ENCODE measurements at regions not wholly inside any gene's neighbourhood (a gene's known extent, or its start where the extent isn't known, plus 50 kb on each side); places are given as distances from the start of the nearest gene placed in this dataset.

- TF ChIP-seq CTCF (IDR thresholded peaks at IDR 0.05) (no peak), EZH2 (IDR thresholded peaks at IDR 0.05; ENCODE audit: borderline replicate concordance, insufficient read depth, low read depth, low read length, poor library complexity, severe bottlenecking) (no peak)
These were observed 60.6 kb upstream of the LMO4 start for GRCh38 chr1:87268111-87268510.
